ENCODE measurements at regions not wholly inside any gene's neighbourhood (a gene's known extent, or its start where the extent isn't known, plus 50 kb on each side); places are given as distances from the start of the nearest gene placed in this dataset.

DNA sequence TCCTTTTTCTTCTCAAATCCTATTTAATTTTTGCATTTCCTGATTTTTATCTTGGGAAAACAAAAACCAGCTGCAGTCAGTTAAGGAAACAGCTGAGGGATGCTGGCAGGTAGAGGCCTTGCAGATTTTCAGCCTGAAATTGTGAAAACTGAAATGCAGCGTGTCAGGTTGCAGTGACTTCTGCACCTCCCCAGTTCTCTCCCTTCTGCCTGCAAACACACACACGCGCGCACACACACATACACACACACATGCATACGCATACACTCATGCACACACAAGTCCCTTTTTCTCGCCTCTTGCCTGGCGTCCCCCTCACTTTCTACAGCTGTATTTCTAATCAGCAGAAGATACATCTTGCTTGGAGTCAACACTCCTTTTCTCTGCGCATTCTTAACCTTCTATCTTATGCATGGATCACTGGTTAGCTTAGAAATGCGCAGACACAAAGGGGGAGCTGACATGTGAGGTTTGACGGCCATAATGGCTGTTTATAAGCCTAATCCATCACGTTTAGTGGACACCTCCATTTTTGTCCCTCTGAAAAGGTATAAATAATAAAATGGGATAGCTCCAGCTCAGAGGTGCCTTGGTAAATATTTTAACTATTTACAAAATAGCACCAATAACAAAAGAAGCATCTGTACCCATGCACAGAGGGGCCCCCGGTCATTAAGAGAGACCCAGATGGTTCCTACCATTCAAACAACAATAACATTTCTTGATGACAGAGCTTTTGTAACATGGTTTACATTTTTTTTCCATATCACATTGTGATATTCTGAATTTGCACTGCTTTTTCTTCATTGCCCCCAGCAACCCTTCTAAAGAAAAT lies 392.1 kb upstream of the SALL1 start:
- H3K4me1 ChIP-seq (ENCODE audit: control insufficient read depth in 5 of 5, insufficient read depth in 5 of 5, low read length in 5 of 5) = peaks cover 0 to 17% (median 2%) of the 10 kb centered on the region in 5 donors
- H3K36me3 ChIP-seq (ENCODE audit: control insufficient read depth in 4 of 4, insufficient read depth in 4 of 4, low read length in 4 of 4) = no peaks in the 10 kb centered on the region
- H3K27me3 ChIP-seq (ENCODE audit: control insufficient read depth in 3 of 3, insufficient read depth in 3 of 3, low read length in 2 of 3) = peaks cover 0 to 3% (median 0%) of the 10 kb centered on the region in 3 donors
- H3K9me3 ChIP-seq (ENCODE audit: control insufficient read depth in 4 of 4, insufficient read depth in 3 of 4, low read length in 3 of 4) = peaks cover 0 to 4% (median 2%) of the 10 kb centered on the region in 4 donors
- no peak overlapping the region for H3K4me3 ChIP-seq
- whole genome bisulfite sequencing, 2 donors = 70 to 73% methylated on average over 12 of the region's 12 CpGs
- DNase-seq = peak; percentile 36 to 69 (median 37)
- H3K9ac ChIP-seq (ENCODE audit: insufficient read depth in 1 of 2, low read length in 2 of 2) = no peak overlapping the region
- H3K27ac ChIP-seq (ENCODE audit: low read depth in 1 of 2, low read length in 1 of 2) = no peak overlapping the region
- TF ChIP-seq, protein P1, sequence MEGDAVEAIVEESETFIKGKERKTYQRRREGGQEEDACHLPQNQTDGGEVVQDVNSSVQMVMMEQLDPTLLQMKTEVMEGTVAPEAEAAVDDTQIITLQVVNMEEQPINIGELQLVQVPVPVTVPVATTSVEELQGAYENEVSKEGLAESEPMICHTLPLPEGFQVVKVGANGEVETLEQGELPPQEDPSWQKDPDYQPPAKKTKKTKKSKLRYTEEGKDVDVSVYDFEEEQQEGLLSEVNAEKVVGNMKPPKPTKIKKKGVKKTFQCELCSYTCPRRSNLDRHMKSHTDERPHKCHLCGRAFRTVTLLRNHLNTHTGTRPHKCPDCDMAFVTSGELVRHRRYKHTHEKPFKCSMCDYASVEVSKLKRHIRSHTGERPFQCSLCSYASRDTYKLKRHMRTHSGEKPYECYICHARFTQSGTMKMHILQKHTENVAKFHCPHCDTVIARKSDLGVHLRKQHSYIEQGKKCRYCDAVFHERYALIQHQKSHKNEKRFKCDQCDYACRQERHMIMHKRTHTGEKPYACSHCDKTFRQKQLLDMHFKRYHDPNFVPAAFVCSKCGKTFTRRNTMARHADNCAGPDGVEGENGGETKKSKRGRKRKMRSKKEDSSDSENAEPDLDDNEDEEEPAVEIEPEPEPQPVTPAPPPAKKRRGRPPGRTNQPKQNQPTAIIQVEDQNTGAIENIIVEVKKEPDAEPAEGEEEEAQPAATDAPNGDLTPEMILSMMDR (IDR thresholded peaks at IDR 0.05; ENCODE audit: control extremely low read depth, extremely low read depth) = no peak
- no peak for ATAC-seq (ENCODE audit: insufficient read depth, low FRiP score)

DNA sequence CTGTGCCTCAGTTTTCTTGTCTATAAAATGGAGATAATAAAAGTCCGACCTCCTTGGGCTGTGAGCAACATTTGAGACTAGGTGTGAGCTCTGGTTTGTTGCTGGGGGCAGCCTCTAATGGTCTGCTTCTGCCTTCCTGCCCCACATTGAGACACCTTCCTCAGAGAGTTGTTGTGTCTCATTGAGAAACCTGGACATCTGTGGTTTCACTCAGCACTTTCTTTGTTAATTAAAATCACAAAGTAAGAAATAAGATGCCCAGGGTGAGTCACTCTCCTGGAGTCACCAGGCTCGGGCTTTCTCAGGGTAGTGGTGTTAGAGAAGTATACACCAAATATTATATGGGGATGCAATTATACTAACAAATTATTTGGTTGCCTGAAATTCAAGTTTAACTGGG lies 389.2 kb upstream of the SALL1 start:
- DNase-seq = no peak

DNA sequence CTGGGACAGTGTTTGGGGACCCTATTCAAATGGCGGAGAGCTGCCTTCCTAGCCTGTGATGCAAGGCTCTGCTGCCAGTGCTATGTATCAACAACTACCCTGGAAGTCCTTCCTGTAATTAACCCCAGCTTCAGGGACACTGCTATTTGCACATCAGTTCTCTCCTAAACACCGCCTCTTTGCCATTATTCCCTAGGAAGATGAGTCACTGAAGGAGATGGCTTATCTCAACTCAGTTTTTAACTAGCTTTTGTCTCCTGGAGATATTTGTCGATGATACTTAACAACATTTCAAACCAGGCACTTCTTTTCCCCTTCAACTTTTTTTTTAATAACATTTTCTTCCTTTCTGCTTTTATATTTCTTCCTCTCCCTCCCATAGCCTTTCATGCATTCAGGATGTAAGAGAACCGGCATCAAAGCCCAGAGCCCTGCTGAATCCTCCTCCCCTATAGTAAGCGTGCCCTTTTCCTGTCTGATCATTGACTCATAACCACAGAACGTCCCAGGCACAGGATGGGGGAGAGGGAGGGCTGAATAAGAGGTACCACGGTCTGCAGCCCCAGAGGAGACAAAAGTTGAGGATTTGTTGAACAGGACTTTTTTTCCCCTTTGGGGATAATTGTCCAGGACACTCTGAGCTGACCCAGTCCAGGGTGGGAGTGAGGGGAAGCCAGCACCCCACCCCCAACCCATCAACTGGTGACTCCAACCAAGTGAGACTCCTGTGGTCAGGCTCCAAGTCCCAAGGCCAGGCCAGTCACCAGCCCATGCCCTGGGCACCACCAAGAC lies 387.8 kb upstream of the SALL1 start:
- H3K27ac ChIP-seq (ENCODE audit: low read depth in 1 of 2, low read length in 1 of 2) = no peak overlapping the region
- H3K9me3 ChIP-seq (ENCODE audit: control insufficient read depth in 4 of 4, insufficient read depth in 3 of 4, low read length in 3 of 4) = no peaks in the 10 kb centered on the region
- peaks cover 0 to 16% (median 2%) of the 10 kb centered on the region in 5 donors for H3K4me1 ChIP-seq (ENCODE audit: control insufficient read depth in 5 of 5, insufficient read depth in 5 of 5, low read length in 5 of 5)
- H3K36me3 ChIP-seq (ENCODE audit: control insufficient read depth in 4 of 4, insufficient read depth in 4 of 4, low read length in 4 of 4) = no peaks in the 10 kb centered on the region
- ATAC-seq (ENCODE audit: insufficient read depth, low FRiP score) (peak; percentile 25), DNase-seq (no peak)
- H3K27me3 ChIP-seq (ENCODE audit: control insufficient read depth in 3 of 3, insufficient read depth in 3 of 3, low read length in 2 of 3) = no peaks in the 10 kb centered on the region
- no peak overlapping the region for H3K4me3 ChIP-seq
- TF ChIP-seq, protein P1 (IDR thresholded peaks at IDR 0.05; ENCODE audit: control extremely low read depth, extremely low read depth) = no peak
- WGBS, 2 donors = 12 to 17% methylated on average over 7 of the region's 7 CpGs
- H3K9ac ChIP-seq (ENCODE audit: insufficient read depth in 1 of 2, low read length in 2 of 2) = no peak overlapping the region

More for the DNA sequence above, 389.2 kb upstream of the SALL1 start:
- no peak for ATAC-seq (ENCODE audit: insufficient read depth, low FRiP score)
- Histone ChIP-seq H3K4me3 (no peak overlapping the region), H3K27me3 (ENCODE audit: control insufficient read depth in 3 of 3, insufficient read depth in 3 of 3, low read length in 2 of 3) (peaks cover 0 to 3% (median 0%) of the 10 kb centered on the region in 3 donors), H3K27ac (ENCODE audit: low read depth in 1 of 2, low read length in 1 of 2) (no peak overlapping the region), H3K9ac (ENCODE audit: insufficient read depth in 1 of 2, low read length in 2 of 2) (no peak overlapping the region), H3K9me3 (ENCODE audit: control insufficient read depth in 4 of 4, insufficient read depth in 3 of 4, low read length in 3 of 4) (no peaks in the 10 kb centered on the region), H3K4me1 (ENCODE audit: control insufficient read depth in 5 of 5, insufficient read depth in 5 of 5, low read length in 5 of 5) (peaks cover 0 to 17% (median 2%) of the 10 kb centered on the region in 5 donors), H3K36me3 (ENCODE audit: control insufficient read depth in 4 of 4, insufficient read depth in 4 of 4, low read length in 4 of 4) (no peaks in the 10 kb centered on the region)
- WGBS, 2 donors = 72 to 78% methylated on average over 2 of the region's 2 CpGs
- TF ChIP-seq, protein P1 (IDR thresholded peaks at IDR 0.05; ENCODE audit: control extremely low read depth, extremely low read depth) = no peak

Measured in lung (tissue), 11 donors.